ENCODE measurements at regions not wholly inside any gene's neighbourhood (a gene's known extent, or its start where the extent isn't known, plus 50 kb on each side); places are given as distances from the start of the nearest gene placed in this dataset.

DNA sequence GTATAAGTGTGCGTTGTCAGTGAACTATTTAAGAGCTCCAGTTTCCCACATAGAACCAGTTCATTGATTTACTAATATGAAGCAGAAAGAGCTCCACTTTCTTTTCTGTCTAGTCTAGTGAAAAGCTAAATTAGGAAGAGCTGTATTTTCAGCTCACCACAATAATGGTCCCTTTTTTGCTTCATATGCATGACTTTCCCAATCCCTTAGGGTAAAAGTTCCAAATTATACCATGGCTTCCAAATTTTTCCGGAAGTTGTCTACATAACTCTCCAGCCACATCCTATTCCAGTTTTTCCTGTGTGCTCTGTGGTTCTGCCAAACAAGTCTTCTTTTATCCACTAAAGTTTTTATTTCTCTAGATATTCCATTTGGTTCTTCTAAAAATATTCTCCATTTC lies 685.2 kb downstream of the REEP3 start:
- DNase-seq (ENCODE audit: low read depth in 2 of 2), result no peak

DNA sequence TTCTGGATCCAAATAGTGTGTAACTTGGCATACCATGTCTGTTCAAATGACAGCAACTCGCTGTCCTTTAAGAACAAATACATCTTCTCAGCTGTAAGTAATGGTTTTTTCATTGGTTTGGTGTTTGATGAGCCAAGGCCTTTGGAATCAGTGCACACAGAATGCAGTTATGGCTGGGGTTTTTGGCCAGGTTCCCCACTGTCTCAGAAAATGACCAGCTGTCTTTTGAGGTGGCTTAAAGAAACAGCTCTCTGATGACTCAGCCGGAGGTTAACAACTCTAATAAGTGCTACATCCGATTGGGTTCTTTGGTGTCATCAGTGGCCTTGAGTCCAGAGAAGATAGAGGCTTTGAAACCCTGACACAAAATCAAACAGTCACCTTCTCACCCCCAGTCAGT lies 688.4 kb downstream of the REEP3 start:
- no peak for DNase-seq (ENCODE audit: low read depth in 2 of 2)

DNA sequence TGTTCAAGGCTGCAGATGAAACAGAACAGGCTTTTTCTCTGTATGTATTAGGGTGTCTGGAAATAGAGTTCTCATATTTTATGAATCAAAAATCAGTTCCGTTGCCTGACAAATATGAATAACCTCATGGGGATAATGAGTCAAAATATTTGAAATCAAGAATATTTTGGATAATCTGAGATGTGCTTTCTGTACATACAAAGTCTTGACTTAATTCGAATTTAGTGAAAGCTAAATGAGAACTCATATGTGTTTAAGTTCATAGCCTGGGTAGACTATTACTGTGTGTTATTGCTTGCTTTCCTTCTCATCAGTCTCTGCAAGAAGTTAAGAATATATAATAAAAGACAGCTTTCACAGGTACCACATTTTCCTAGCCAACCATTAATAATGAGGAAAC lies 689.0 kb downstream of the REEP3 start:
- DNase-seq (ENCODE audit: low read depth in 2 of 2), result no peak

DNA sequence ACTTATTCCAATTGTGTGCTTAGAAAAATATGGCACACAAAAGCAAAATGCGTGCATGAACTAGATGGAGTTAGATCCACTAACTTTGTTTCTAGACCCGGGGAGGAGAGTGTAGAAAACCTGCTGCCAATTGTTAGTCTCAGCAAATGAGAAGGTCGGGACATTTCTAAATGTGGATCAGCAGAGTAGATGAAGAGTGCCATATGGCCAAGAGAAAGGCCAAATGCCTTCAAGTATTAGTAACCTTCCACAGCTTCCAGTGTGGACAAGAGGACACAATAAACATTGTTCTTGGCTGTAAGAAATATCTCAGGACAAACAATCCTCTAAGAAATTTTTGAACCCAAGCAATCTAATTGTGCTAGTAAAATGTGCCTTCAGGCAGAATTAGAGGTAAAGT lies 690.3 kb downstream of the REEP3 start:
- no peak for DNase-seq (ENCODE audit: low read depth in 2 of 2)

DNA sequence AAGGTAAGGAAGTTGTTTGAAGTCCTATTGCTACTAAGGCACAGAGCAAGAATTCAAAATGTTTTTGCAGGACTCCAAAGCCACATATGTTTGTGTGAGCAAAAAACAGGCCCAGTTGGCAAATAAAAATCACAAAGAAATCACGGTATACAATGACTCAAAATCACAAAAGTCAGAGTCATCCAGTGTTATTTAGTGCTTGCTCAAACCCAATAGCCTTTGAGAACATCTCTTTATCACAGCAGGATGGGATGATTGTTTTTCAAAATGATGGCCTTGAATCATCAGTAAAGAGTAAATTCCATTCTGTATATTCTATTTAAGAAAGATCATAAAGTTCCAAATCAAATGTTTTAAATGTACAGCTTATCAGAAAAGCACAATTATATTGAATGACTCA lies 693.9 kb downstream of the REEP3 start:
- DNase-seq (ENCODE audit: low read depth in 2 of 2), result no peak

DNA sequence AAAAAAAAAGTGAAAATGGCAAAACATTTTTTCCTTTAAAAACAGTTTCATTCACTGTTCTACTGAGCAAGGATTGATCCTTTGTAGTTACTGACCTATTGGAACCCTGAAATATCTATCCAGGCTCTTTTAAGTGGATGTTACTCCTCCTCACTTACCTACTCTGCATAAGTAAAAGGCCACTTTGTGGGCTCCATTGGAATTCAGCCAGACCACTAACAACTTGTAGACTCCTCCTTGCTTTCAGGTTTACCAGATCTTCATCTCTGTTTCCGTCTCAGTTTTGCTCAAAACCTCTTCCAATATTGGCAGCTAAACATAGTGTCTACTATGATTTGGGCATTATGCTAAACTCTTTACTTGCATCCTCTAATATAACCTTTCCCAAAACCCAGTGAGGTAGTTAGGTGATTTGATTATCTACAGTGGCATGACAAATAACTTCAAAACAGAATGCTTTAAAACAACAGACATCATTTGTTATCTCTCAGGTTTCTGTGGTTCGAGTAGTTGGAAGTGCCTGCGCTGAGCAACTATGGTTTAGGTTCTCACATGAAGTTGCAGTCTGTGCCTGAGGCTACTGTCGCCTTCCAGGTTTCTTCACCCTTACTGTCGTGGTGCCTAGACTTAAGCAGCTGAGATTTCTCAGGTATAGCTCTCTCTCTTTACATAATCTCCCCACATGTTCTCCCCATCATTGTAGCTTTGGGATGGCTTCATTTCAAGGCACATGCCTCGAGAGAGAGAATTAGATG lies 698.2 kb downstream of the REEP3 start:
- DNase-seq (ENCODE audit: low read depth in 2 of 2), result no peak

DNA sequence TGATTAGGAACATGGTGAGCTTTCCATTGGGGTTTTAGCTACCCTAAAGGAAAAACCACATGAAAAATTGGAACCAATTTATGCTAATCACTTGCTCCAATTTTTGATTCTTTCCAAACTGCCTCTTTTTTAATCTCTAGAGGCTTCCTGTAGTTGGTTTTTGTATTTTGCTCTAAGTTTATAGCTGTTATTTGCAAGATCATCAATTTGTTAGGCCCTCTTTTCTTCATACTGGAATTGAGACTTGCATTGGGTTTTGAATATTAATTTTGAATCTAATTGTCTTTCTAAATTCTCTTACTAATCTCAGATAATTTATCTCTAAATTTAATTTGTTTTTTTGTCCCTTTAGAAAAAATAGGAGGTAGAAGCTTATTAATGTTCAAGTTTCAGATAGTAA lies 713.3 kb downstream of the REEP3 start:
- no peak for DNase-seq (ENCODE audit: low read depth in 2 of 2)

DNA sequence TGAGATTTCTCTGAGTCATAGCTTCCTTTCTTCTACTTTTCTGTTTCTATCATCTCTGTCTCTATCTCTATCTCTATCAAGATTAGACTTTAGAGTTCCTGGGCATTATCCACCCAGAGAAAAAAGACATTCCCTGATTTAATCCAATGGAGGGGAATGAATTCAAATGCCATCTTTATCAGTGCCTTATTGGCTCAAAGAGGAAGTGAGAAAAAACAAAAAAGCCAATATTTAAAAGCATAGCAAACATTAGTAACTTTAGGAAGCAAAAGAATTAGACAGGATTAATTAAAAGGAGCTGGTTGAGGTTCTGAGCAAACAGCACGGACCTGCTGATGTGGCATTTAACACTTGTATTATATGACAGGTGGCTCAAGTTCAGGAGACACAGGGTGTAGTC lies 736.5 kb downstream of the REEP3 start:
- no peak for DNase-seq (ENCODE audit: low read depth in 2 of 2)

DNA sequence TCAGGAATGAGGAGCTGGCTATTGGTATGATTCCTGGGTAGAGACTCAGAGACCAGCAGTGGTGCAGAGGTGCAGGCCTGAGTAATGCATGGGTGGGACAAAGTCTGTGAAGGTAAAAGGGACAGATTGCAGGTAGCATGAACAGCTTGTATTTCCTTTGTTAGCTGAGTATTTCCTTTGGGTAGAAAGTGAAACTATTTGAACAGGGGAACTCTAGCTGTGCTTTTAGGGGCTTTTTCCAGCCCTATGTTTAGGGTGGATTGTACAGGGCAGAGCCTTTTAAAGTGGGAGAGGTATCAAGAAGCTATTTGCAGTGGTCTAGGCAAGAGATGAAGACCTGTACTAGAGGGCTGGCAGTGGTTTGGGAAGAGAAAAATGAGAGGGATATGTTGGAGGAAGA lies 739.9 kb downstream of the REEP3 start:
- DNase-seq (ENCODE audit: low read depth in 2 of 2), result no peak

DNA sequence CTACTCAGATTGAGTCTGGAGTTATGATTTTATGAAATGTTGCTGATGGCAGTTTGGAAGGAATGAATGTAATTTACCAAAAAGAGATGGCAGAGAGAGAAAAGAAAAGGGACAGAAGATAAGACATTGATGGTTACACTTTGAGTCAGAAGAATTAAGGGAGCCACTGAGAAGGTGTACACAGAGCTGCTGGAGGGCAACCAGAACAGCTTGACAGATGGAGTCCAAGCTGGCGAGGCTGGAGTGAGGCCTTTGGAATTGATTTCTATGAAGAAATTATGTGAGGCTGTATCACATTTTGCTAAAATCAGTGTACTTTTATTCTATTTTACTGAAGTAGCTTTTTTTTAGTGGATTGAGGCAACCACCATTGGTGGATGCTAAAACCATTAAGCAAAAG lies 740.5 kb downstream of the REEP3 start:
- DNase-seq (ENCODE audit: low read depth in 2 of 2), result no peak

DNA sequence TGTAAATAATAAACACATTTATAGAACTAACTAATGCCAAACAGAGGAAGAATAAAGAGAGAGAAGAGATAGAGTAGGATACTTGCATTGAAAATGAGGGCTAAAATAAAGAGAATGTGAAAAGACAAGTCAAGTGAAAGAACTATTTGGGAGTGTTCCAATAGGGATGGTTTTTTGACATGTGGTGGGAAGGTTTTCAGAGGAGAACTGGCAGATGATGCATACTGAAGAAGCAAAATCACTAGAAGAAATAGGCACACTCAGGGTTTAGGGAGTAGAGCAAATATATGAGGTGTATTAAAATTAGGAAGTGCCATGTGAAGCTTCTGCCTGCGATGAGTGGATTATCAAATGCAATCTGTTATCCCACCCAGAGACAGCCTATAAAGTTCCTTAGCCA lies 744.8 kb downstream of the REEP3 start:
- no peak for DNase-seq (ENCODE audit: low read depth in 2 of 2)

DNA sequence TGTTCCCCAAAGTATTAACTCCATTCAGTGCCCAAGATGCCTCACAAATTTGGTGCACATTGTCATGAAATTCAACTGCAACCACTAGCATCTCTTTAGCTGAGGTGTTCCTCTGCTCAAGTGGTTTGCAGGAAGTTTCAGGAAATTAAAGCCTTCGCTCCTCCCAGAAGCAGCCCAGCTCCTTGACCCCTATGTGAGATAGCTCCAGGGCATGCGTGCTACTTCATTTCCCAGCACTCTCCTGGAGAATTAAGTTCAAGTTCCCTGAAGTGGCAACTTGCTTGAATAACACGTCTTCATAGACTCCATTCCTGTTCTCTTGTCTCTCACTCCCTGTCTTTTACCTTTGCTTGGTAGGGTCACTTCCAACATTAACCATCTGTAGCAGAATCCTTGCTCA lies 750.3 kb downstream of the REEP3 start:
- no peak for DNase-seq (ENCODE audit: low read depth in 2 of 2)

DNA sequence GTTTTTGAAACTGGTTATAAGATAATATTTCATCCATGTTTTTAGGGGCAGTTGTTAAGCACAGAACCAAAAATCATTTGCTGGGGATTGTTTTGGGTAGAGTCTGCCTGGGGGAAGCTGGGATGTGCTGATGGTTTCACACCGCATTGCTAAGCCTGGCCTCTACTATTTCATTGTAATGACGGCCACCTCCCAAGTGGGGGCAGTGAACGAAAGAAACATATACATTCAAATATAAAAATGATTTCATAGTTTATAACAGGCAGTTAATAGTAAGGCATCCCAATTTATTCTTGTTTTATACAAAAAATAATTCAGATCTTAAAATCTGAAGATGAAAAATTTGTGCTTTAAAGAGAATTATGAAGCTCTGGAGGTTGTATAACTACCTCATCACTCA lies 750.8 kb downstream of the REEP3 start:
- DNase-seq (ENCODE audit: low read depth in 2 of 2), result no peak

DNA sequence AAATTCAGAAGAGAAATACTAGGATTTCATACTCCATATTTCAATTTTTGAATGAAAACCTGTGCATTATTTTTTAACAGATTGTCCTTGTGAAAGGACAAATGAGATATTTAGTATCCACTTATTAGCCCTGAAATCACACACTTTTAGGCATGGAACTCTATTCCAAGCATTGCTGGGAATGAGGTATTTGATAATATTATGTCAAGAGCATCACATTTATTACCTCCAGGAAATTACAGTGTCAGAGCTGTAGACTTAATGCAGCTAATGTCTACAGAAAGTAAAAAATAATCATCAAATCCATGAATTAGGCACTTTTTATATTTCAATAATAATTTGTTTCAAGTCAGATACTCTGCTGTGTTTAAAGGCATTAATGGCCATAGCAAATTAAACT lies 753.8 kb downstream of the REEP3 start:
- no peak for DNase-seq (ENCODE audit: low read depth in 2 of 2)

DNA sequence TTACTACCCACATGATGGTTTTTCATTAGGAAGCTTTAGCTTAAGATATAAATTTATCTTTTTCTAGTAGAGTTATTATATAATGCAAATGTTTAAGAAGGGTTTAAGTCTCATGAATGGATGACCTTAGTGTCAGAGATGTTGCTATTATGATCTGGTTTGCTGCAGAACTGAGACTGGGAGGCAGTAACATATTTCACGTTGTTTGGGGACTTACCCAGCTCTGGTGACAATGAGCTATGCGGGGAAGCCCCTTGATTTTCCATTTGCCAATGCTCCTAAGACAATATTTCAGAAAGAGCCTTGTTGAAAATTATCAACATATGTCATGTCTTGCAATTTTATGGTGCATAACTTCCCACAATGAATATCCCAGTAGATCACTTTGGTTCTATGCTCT lies 754.6 kb downstream of the REEP3 start:
- DNase-seq (ENCODE audit: low read depth in 2 of 2), result no peak

DNA sequence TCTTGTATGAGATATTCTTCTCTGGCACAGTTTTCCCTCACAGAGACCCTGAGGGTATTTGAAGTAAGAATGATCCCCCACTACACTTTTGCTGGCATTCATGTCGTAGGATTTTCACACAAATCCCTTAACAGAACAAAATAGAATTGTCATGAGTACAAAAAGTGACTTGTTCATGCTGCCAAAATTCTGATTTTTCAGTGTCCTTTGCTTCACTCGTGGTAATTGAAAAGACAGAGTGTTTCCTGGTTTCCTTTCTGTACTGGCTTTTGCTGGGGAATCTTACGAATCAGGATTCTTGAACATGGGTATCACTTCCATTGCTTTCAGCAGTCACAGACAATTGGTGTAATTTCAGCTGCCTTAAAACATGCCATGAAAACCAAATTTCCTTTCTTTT lies 756.3 kb downstream of the REEP3 start:
- no peak for DNase-seq (ENCODE audit: low read depth in 2 of 2)

DNA sequence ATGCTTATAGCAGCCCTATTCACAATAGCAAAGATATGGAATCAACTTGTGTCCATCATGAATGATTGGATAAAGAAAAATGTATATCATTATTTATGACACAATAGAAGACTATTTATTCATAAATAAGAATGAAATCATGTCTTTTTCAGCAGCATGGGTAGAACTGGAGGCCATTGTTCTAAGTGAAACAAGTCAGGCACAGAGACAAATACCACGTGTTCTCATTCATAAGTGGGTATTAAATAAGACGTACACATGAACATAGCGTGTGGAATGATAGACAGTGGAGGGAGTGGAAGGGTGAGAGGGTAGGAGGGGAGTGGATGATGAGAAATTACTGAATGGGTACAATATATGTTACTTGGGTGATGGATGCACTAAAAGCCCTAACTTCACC lies 762.4 kb downstream of the REEP3 start:
- no peak for DNase-seq (ENCODE audit: low read depth in 2 of 2)

DNA sequence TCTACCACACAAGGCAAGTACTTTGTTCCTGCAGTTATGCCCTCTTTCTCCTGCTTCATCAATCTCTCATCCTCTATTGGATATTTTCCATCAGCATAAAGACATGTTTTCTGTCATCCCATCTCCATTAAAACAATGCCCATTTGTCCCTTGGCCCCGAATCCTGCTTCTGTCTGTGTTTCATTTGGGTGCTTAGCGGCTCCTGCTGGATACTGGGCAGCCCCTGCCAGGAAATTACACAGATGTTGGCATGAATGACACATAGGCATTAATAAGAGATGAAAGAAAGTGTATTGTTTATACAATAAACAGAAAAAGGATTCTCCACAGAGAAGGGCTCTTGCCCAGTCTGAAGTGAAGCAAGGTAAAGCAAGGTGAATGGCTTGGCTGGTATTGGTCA lies 765.3 kb downstream of the REEP3 start:
- DNase-seq (ENCODE audit: low read depth in 2 of 2), result no peak

DNA sequence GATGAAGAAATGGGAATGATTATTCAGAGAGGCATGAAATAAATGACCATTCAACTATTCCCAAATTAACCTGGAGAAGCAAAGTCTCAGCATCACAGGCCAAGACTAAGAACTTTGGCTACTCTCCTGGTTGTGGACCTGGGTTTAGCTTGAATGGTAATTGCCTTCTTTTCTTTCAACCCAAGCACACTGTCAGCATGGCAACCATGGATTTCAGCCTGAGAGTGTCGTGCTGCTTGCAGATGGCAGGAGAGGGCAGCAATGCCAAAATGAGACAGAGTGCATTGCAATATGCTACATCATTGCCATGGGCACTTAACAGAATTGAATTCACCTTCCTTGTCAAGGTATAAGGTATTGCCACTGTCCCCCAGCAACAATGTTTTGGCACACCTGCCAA lies 767.2 kb downstream of the REEP3 start:
- DNase-seq (ENCODE audit: low read depth in 2 of 2), result no peak

DNA sequence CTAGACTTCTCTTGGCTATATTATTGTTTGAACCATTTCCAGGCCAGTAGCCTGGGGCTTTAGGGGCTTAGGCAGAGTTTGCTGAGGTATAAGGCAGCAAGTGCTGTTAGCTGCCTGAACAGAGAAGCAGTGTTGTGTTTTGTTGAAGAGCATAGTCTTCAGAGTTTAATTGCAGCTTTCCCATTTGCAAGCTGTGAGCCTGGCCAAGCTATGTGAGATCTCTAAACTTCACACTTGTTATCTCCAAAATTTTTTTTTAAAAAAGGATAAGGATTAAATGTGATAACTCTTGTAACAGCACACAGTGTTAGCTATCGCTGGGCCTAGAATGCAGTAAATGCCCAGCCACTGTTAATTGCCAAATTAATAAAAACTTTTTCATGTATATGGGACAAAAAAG lies 782.4 kb downstream of the REEP3 start:
- DNase-seq (ENCODE audit: low read depth in 2 of 2), result no peak

DNA sequence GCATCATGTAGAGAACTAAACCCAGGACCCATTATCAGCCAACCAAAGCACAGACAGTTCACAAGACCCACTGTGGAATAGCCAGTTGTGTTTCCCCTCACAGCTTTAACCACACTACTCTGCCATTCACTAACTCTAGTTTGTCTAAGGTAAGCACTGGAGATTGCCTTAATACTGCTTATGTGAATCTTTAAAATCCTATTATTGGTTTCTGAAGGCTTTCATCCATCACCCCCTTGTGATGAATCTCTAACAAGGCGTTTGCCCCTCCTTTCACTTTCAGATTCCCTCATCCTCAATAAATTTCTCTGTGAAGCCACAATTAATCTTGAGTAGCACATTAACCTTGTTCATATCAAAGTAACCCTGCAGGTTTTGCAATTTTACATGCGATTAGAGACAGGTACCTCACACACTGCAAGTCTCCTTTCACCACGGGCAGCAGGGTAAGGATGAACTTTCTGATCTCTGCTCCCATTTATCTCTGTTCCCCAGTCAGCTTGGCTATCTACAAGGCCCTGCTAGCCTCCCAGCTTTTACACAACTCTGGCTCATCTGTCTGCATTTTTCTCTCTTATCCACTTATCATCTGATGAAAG lies 785.6 kb downstream of the REEP3 start:
- DNase-seq (ENCODE audit: low read depth in 2 of 2), result no peak

DNA sequence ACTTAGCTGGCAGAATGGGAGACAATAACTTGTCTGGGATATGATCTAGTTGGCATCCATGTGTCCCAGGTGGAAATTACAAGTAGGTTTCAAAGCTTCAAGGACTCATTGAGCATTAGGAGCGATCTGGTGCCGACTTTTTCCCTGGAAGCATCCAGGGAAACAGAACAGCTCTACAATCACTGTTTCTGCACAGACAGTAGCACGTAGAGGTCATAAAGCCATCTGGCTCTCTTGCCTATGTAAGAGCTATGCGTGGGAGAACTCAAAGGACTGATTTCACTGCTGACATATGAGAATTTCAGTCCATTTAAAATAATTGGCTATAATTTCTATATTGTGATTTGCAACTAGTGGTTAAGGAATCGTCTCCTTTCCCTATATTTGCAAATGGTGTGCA lies 791.7 kb downstream of the REEP3 start:
- DNase-seq (ENCODE audit: low read depth in 2 of 2), result no peak

DNA sequence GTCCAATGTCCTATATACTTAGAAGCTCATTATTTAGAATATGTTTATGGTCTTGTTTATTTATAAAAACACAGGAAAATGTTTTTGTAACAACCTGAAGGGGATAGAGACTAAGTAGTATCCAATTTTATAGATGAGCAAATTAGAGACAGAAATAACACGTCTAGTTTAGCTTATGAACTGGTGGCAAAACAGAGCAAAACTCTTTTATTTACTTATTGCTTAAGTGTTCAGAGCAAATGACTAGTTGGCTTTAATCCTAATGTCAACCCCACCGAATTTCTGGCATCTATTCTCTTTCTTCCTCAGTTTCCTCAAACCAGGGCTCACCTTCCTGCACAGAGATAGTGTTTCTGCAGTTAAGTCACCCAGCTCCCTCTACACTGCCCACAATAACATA lies 792.8 kb downstream of the REEP3 start:
- no peak for DNase-seq (ENCODE audit: low read depth in 2 of 2)

DNA sequence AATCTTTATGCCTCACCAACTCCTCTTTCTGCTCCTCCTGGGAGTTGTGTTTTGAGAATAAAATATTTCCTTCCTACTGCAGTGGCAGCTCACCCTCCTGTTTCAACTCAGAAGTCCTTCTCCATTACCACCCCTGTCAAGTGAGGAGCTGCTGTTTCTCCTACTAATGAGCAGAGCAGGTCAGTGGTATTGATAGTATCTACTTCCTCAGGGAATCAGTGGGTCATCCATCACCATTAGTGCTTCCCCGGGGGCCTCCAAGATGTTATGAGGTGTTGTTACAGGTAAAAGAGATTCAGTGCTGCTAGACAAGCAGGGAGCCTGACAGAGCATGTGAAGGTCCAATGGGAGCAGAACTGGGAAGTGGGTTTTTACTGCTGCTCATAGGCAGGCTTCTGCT lies 795.2 kb downstream of the REEP3 start:
- DNase-seq (ENCODE audit: low read depth in 2 of 2), result no peak

Measured in stimulated activated CD8-positive, alpha-beta memory T cell treated with anti-CD3 and anti-CD28 coated beads, Interleukin-7, amount 100 ng/mL, for 4 hours (primary cell).